ENCODE measurements at regions not wholly inside any gene's neighbourhood (a gene's known extent, or its start where the extent isn't known, plus 50 kb on each side); places are given as distances from the start of the nearest gene placed in this dataset.
"Not testable (repeated sequence)": the region's sequence is repeated elsewhere in the genome, so short reads cannot be mapped to it uniquely, and the experiment has no call there.

DNA sequence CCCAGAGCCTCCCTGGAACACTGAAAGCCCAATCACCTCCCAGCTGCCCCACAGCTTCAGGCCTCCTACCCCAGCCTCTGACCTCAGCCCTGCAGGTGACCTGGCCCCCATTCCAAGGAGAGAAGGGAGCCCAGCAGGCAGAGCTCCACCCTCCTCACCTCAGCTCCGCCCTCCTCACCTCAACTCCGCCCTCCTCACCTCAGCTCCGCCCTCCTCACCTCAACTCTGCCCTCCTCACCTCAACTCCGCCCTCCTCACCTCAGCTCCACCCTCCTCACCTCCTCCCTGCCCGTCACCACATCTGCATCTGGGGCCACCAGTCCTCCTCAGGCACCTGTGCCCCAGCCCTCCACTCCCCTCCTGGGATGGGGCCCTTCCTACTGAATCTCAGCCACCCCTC lies 112.2 kb upstream of the SFSWAP start:
- intact Hi-C loops (cut with micrococcal nuclease) = no loop called here
- H3K27ac ChIP-seq (ENCODE audit: low read depth, low read length) = no peak overlapping the region
- peaks cover 11 to 25% (median 19%) of the 10 kb centered on the region in 7 donors for H3K4me1 Mint-ChIP-seq
- POLR2A ChIA-PET = no interaction called here
- peak overlapping the region in 1 of 9 donors; percentile 43 for H3K27ac Mint-ChIP-seq
- H3K27me3 Mint-ChIP-seq = no peaks in the 10 kb centered on the region
- no peaks in the 10 kb centered on the region for H3K9me3 ChIP-seq (ENCODE audit: control insufficient read depth in 2 of 3, low read length in 3 of 3)
- peaks cover 9% of the 10 kb centered on the region in 2 donors for H3K4me1 ChIP-seq (ENCODE audit: control insufficient read depth in 2 of 2, insufficient read depth in 2 of 2, low read length in 2 of 2)
- H3K36me3 ChIP-seq (ENCODE audit: control insufficient read depth in 2 of 3, insufficient read depth in 3 of 3, low read length in 3 of 3) = no peaks in the 10 kb centered on the region
- H3K9me3 Mint-ChIP-seq = peaks cover 0 to 8% (median 1%) of the 10 kb centered on the region in 11 donors
- peaks cover 0 to 7% (median 5%) of the 10 kb centered on the region in 5 donors for H3K36me3 Mint-ChIP-seq
- peak; percentile 28 for ATAC-seq
- no peak overlapping the region for H3K4me3 Mint-ChIP-seq
- H3K4me3 ChIP-seq (ENCODE audit: low read length) = no peak overlapping the region
- DNase-seq = no peak
- CTCF ChIA-PET = no interaction called here
- no peaks in the 10 kb centered on the region for H3K27me3 ChIP-seq (ENCODE audit: control insufficient read depth in 2 of 2, insufficient read depth in 2 of 2, low read length in 2 of 2)

DNA sequence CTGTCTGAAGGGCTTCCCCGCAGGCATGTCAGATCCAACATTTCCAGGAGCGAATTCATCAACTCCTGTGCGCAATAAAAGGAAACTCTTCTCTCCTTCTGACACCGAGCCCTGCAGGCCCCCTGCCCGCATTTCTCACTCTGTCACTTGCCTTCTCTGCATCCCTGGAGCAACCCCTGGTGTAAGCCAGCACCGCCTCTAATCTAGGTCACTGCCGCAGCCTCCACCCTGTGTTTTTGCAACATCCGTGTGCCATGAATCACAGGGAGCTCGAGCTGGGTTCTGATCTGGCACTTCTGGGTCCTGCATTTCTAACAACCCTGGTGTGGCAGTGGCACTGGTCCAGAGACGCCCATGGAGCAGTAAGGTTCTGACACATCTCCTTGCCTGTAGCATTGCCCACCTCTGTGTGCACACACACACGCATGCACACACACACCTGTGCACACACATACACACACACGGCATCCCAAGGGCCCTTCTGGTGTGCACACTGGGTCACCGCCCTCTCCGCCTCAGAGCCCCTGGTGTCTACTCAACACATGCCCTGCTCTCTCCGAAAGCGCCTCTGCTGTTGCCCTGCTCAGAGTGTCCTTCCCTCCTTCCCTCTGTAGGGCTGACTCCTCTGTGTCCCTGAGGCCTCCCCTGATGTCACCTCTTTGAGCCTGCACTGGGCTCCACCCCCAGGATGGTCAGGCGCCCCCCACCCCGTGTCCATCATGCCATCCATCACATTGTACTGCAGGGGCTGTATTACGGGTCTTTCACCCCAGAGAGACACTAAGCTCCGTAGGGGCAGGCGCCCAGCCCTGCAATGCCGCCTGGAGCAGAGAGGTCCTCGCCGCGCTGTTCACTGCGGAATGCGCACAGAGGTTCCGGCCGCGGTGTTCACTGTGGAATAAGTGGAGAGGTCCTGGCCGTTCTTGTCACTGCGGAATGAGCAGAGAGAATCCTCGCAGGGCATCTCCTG lies 111.4 kb upstream of the SFSWAP start:
- H3K9me3 ChIP-seq (ENCODE audit: control insufficient read depth in 2 of 3, low read length in 3 of 3) = no peaks in the 10 kb centered on the region
- peaks cover 19 to 32% (median 27%) of the 10 kb centered on the region in 7 donors for H3K4me1 Mint-ChIP-seq
- no peak overlapping the region for H3K4me3 ChIP-seq (ENCODE audit: low read length)
- H3K27ac Mint-ChIP-seq = peak overlapping the region in 2 of 9 donors; percentile 42 to 43
- no peak overlapping the region for H3K4me3 Mint-ChIP-seq
- no peaks in the 10 kb centered on the region for H3K27me3 ChIP-seq (ENCODE audit: control insufficient read depth in 2 of 2, insufficient read depth in 2 of 2, low read length in 2 of 2)
- no peak overlapping the region for H3K27ac ChIP-seq (ENCODE audit: low read depth, low read length)
- peaks cover 15 to 16% of the 10 kb centered on the region in 2 donors for H3K4me1 ChIP-seq (ENCODE audit: control insufficient read depth in 2 of 2, insufficient read depth in 2 of 2, low read length in 2 of 2)
- intact Hi-C loops (cut with micrococcal nuclease) = loop anchor here (5.0 to 10.0 kb wide), 6 partner anchors 65 to 725 kb away; partner anchors contain the start of genes EP400 (in 1 of the 2), RAN (in 1 of the 2) and ULK1 (in 1 of the 2)
- peaks cover 0 to 8% (median 7%) of the 10 kb centered on the region in 5 donors for H3K36me3 Mint-ChIP-seq
- ChIA-PET POLR2A (no interaction called here), CTCF (no interaction called here)
- DNase-seq (no peak), ATAC-seq (peak; percentile 48)
- peaks cover 0 to 8% (median 3%) of the 10 kb centered on the region in 11 donors for H3K9me3 Mint-ChIP-seq
- H3K27me3 Mint-ChIP-seq = no peaks in the 10 kb centered on the region
- no peaks in the 10 kb centered on the region for H3K36me3 ChIP-seq (ENCODE audit: control insufficient read depth in 2 of 3, insufficient read depth in 3 of 3, low read length in 3 of 3)

DNA sequence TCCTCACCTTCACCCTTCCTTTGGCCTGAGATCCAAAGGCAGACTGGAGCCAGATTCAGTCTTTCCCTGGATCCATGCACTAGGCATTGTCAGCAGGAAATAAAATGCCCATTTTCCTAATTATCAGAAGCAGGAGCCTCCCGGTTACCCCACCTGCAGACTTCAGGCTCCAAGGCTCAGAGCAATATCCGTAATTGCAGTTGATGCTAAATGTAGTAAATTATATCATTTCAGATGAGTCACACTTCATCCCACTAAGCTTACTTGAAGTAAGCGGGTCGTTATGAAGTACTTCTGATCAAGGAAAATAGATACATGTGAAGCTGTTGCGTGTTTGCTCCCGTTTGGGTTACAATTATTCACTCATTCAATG lies 110.7 kb upstream of the SFSWAP start:
- intact Hi-C loops (cut with micrococcal nuclease) = loop anchor here (5.0 to 10.0 kb wide), 6 partner anchors 65 to 725 kb away; partner anchors contain the start of genes EP400 (in 1 of the 2), RAN (in 1 of the 2) and ULK1 (in 1 of the 2)
- Histone ChIP-seq H3K27ac (ENCODE audit: low read depth, low read length) (no peak overlapping the region), H3K36me3 (ENCODE audit: control insufficient read depth in 2 of 3, insufficient read depth in 3 of 3, low read length in 3 of 3) (no peaks in the 10 kb centered on the region), H3K9me3 (ENCODE audit: control insufficient read depth in 2 of 3, low read length in 3 of 3) (no peaks in the 10 kb centered on the region), H3K27me3 (ENCODE audit: control insufficient read depth in 2 of 2, insufficient read depth in 2 of 2, low read length in 2 of 2) (no peaks in the 10 kb centered on the region), H3K4me1 (ENCODE audit: control insufficient read depth in 2 of 2, insufficient read depth in 2 of 2, low read length in 2 of 2) (peaks cover 22 to 23% of the 10 kb centered on the region in 2 donors), H3K4me3 (ENCODE audit: low read length) (no peak overlapping the region)
- Mint-ChIP-seq H3K4me1 (peaks cover 22 to 39% (median 33%) of the 10 kb centered on the region in 7 donors), H3K4me3 (no peak overlapping the region), H3K9me3 (peaks cover 0 to 8% (median 3%) of the 10 kb centered on the region in 11 donors), H3K36me3 (peaks cover 0 to 9% (median 7%) of the 10 kb centered on the region in 5 donors), H3K27me3 (no peaks in the 10 kb centered on the region), H3K27ac (peak overlapping the region in 1 of 9 donors; percentile 35)
- no peak for DNase-seq
- ChIA-PET POLR2A (no interaction called here), CTCF (no interaction called here)
- ATAC-seq = no peak

DNA sequence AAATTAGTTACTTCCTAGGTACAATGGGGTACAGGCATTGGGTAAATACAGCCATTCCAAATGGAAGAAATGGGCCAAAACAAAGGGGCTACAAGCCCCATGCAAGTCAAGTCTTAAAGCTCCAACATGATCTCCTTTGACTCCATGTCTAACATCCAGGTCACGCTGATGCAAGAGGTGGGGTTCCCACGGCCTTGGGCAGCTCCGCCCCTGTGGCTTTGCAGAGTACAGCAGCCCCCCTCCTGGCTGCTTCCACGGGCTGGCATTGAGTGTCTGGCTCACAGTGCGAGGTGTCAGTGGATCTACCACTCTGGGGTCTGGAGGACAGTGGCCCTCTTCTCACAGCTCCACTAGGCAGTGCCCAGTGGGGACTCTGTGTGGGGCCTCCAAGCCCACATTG lies 109.4 kb upstream of the SFSWAP start:
- intact Hi-C loops (cut with micrococcal nuclease) = loop anchor here (5.0 to 10.0 kb wide), 6 partner anchors 67 to 727 kb away; partner anchors contain the start of genes EP400 (in 1 of the 2), RAN (in 1 of the 2) and ULK1 (in 1 of the 2)
- H3K27me3 Mint-ChIP-seq; H3K36me3 ChIP-seq (ENCODE audit: control insufficient read depth in 2 of 3, insufficient read depth in 3 of 3, low read length in 3 of 3); CTCF ChIA-PET; H3K9me3 ChIP-seq (ENCODE audit: control insufficient read depth in 2 of 3, low read length in 3 of 3); ATAC-seq; POLR2A ChIA-PET; H3K4me3 ChIP-seq (ENCODE audit: low read length); DNase-seq; H3K27ac ChIP-seq (ENCODE audit: low read depth, low read length); H3K27ac Mint-ChIP-seq; H3K4me3 Mint-ChIP-seq; H3K27me3 ChIP-seq (ENCODE audit: control insufficient read depth in 2 of 2, insufficient read depth in 2 of 2, low read length in 2 of 2): not testable (repeated sequence)
- Mint-ChIP-seq H3K4me1 (peaks cover 22 to 53% (median 45%) of the 10 kb centered on the region in 7 donors), H3K36me3 (peaks cover 0 to 16% (median 7%) of the 10 kb centered on the region in 5 donors), H3K9me3 (peaks cover 0 to 12% (median 5%) of the 10 kb centered on the region in 11 donors)
- H3K4me1 ChIP-seq (ENCODE audit: control insufficient read depth in 2 of 2, insufficient read depth in 2 of 2, low read length in 2 of 2) = peaks cover 31 to 32% of the 10 kb centered on the region in 2 donors

DNA sequence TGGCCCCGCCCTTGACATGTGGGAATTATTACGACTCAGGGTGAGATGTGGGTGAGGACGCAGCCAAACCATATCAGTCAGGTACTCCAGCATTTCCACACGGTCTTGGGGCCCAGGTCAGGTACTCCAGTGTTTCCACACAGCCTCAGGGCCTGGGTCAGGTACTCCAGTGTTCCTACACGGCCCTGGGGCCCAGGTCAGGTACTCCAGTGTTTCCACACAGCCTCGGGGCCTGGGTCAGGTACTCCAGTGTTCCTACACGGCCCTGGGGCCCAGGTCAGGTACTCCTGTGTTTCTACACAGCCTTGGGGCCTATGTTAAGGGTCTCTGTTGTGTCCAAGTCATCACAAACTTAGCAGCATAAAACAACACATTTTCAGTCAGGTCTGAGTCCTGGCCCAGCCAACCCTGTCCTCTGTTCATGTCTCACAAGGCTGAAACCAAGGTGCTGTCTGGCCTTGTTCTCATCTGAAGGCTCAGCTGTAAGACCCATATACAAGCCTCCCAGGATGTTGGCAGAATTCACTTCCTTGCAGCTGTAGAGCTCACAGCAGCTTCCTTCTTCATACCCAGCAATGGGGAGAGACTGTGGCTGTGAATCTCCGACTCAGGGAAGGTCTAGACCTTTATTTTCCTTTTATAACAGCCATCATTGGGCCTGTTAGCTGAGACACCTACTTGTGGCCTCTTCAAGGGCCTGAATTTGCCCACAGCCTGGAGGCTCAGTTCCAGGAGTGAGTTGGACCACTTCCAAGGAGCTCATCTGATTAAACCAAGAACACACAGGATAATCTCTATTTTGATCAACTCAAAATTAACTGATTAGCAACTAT lies 107.6 kb upstream of the SFSWAP start:
- peaks cover 0 to 20% (median 7%) of the 10 kb centered on the region in 5 donors for H3K36me3 Mint-ChIP-seq
- CTCF ChIA-PET = no interaction called here
- POLR2A ChIA-PET = interaction anchor here (0.5 to 1.3 kb wide), 3 partner anchors 18 to 1516 kb away, joined by 4 read pairs; no protein-coding TSS in a partner anchor
- H3K4me3 Mint-ChIP-seq = peak overlapping the region; percentile 61 to 97 (median 85)
- peak in 1 of 9 donors; percentile 18 for DNase-seq
- Histone ChIP-seq H3K4me3 (ENCODE audit: low read length) (peak overlapping the region; percentile 48), H3K36me3 (ENCODE audit: control insufficient read depth in 2 of 3, insufficient read depth in 3 of 3, low read length in 3 of 3) (no peaks in the 10 kb centered on the region), H3K27me3 (ENCODE audit: control insufficient read depth in 2 of 2, insufficient read depth in 2 of 2, low read length in 2 of 2) (no peaks in the 10 kb centered on the region), H3K4me1 (ENCODE audit: control insufficient read depth in 2 of 2, insufficient read depth in 2 of 2, low read length in 2 of 2) (peaks cover 39 to 49% of the 10 kb centered on the region in 2 donors), H3K27ac (ENCODE audit: low read depth, low read length) (peak overlapping the region; percentile 34), H3K9me3 (ENCODE audit: control insufficient read depth in 2 of 3, low read length in 3 of 3) (no peaks in the 10 kb centered on the region)
- H3K4me1 Mint-ChIP-seq = peaks cover 33 to 70% (median 57%) of the 10 kb centered on the region in 7 donors
- no peak for ATAC-seq
- H3K27ac Mint-ChIP-seq = peak overlapping the region; percentile 86 to 95 (median 90)
- H3K9me3 Mint-ChIP-seq = peaks cover 0 to 12% (median 5%) of the 10 kb centered on the region in 11 donors
- intact Hi-C loops (cut with micrococcal nuclease) = loop anchor here (5.0 to 10.0 kb wide), 6 partner anchors 69 to 729 kb away; partner anchors contain the start of genes EP400 (in 1 of the 2), RAN (in 1 of the 2) and ULK1 (in 1 of the 2)
- no peaks in the 10 kb centered on the region for H3K27me3 Mint-ChIP-seq

Measured in naive thymus-derived CD4-positive, alpha-beta T cell (primary cell).